ENCODE measurements at regions not wholly inside any gene's neighbourhood (a gene's known extent, or its start where the extent isn't known, plus 50 kb on each side); places are given as distances from the start of the nearest gene placed in this dataset.

- H3K36me3 ChIP-seq, result no peaks in the 10 kb centered on the region
- no peak overlapping the region for H2AFZ ChIP-seq (replicated peaks)
- Mint-ChIP-seq H3K27me3 (ENCODE audit: insufficient read depth, low read depth) (no peaks in the 10 kb centered on the region), H3K36me3 (peaks cover 2% of the 10 kb centered on the region), H3K27ac (no peak overlapping the region), H3K9me3 (peaks cover 6% of the 10 kb centered on the region), H3K4me1 (peaks cover 15% of the 10 kb centered on the region), H3K4me3 (no peak overlapping the region)
- no peak overlapping the region for H3K4me2 ChIP-seq
- H3K4me1 ChIP-seq, result no peaks in the 10 kb centered on the region
- no peak overlapping the region for H3K27ac ChIP-seq
- H3K9me3 ChIP-seq (ENCODE audit: low read depth), result no peaks in the 10 kb centered on the region
- H3F3A ChIP-seq (ENCODE audit: low read depth), result no peaks in the 10 kb centered on the region
- no peak for TF ChIP-seq EZH2 (IDR thresholded peaks at IDR 0.05)
- TF ChIP-seq CTCF (IDR thresholded peaks at IDR 0.05), result no peak
- no peak for TF ChIP-seq EZH2phosphoT487 (IDR thresholded peaks at IDR 0.05)
- no peaks in the 10 kb centered on the region for H3K27me3 ChIP-seq
- no peak for DNase-seq (ENCODE audit: low spot score)
- no peaks in the 10 kb centered on the region for H4K20me1 ChIP-seq (ENCODE audit: low read depth)
- no peaks in the 10 kb centered on the region for H3K79me2 ChIP-seq (ENCODE audit: low read depth)
- H3K4me3 ChIP-seq, result no peak overlapping the region
- H3K9ac ChIP-seq, result no peak overlapping the region
These were observed 135.7 kb upstream of the FOXF1 start for GRCh38 chr16:86374603-86375130.

GRCh38 chr16:86375364-86375763 is 135.0 kb upstream of the FOXF1 start:
- no peak overlapping the region for H2AFZ ChIP-seq (replicated peaks)
- Mint-ChIP-seq H3K36me3 (peaks cover 2% of the 10 kb centered on the region), H3K27me3 (ENCODE audit: insufficient read depth, low read depth) (no peaks in the 10 kb centered on the region), H3K4me3 (no peak overlapping the region), H3K27ac (no peak overlapping the region), H3K4me1 (peaks cover 14% of the 10 kb centered on the region), H3K9me3 (peaks cover 6% of the 10 kb centered on the region)
- no peaks in the 10 kb centered on the region for H3K36me3 ChIP-seq
- no peak overlapping the region for H3K27ac ChIP-seq
- no peaks in the 10 kb centered on the region for H3K27me3 ChIP-seq
- no peaks in the 10 kb centered on the region for H3F3A ChIP-seq (ENCODE audit: low read depth)
- DNase-seq (ENCODE audit: low spot score), result no peak
- no peak overlapping the region for H3K9ac ChIP-seq
- H3K4me1 ChIP-seq, result no peaks in the 10 kb centered on the region
- H3K9me3 ChIP-seq (ENCODE audit: low read depth), result no peaks in the 10 kb centered on the region
- TF ChIP-seq CTCF (IDR thresholded peaks at IDR 0.05) (no peak), EZH2phosphoT487 (IDR thresholded peaks at IDR 0.05) (no peak), EZH2 (IDR thresholded peaks at IDR 0.05) (no peak)
- no peak overlapping the region for H3K4me2 ChIP-seq
- no peak overlapping the region for H3K4me3 ChIP-seq
- no peaks in the 10 kb centered on the region for H3K79me2 ChIP-seq (ENCODE audit: low read depth)
- no peaks in the 10 kb centered on the region for H4K20me1 ChIP-seq (ENCODE audit: low read depth)

- H3K79me2 ChIP-seq (ENCODE audit: low read depth), result no peaks in the 10 kb centered on the region
- H3F3A ChIP-seq (ENCODE audit: low read depth), result no peaks in the 10 kb centered on the region
- no peaks in the 10 kb centered on the region for H4K20me1 ChIP-seq (ENCODE audit: low read depth)
- H3K9ac ChIP-seq, result no peak overlapping the region
- H3K27ac ChIP-seq, result no peak overlapping the region
- peaks cover 2% of the 10 kb centered on the region for H3K27me3 Mint-ChIP-seq (ENCODE audit: insufficient read depth, low read depth)
- no peak overlapping the region for H3K4me3 Mint-ChIP-seq
- H3K36me3 Mint-ChIP-seq, result peaks cover 2% of the 10 kb centered on the region
- H2AFZ ChIP-seq (replicated peaks), result no peak overlapping the region
- no peaks in the 10 kb centered on the region for H3K9me3 ChIP-seq (ENCODE audit: low read depth)
- no peak overlapping the region for H3K4me3 ChIP-seq
- H3K4me2 ChIP-seq, result no peak overlapping the region
- no peaks in the 10 kb centered on the region for H3K27me3 ChIP-seq
- no peaks in the 10 kb centered on the region for H3K4me1 ChIP-seq
- peaks cover 11% of the 10 kb centered on the region for H3K4me1 Mint-ChIP-seq
- DNase-seq (ENCODE audit: low spot score), result no peak
- no peaks in the 10 kb centered on the region for H3K36me3 ChIP-seq
- no peak for TF ChIP-seq EZH2 (IDR thresholded peaks at IDR 0.05)
- TF ChIP-seq CTCF (IDR thresholded peaks at IDR 0.05), result no peak
- no peak for TF ChIP-seq EZH2phosphoT487 (IDR thresholded peaks at IDR 0.05)
- peaks cover 6% of the 10 kb centered on the region for H3K9me3 Mint-ChIP-seq
- H3K27ac Mint-ChIP-seq, result no peak overlapping the region
These were observed 134.5 kb upstream of the FOXF1 start for GRCh38 chr16:86375851-86376250.

Measured in neural progenitor cell (in vitro differentiated cells).